GM12892 (cell line): ENCODE measurements at regions not wholly inside any gene's neighbourhood (a gene's known extent, or its start where the extent isn't known, plus 50 kb on each side); places are given as distances from the start of the nearest gene placed in this dataset.

Experiments used
- POLR2A ChIP-seq: IDR thresholded peaks from 2 replicates; pipeline ENCODE4 v1.6.1; 2011; ENCODE audit warnings: low read depth, low read length, control low read depth
- POLR2AphosphoS5 ChIP-seq: IDR thresholded peaks from 2 replicates; pipeline ENCODE4 v1.6.1; 2011; ENCODE audit warnings: low read depth, low read length, control low read depth
- TAF1 ChIP-seq: IDR thresholded peaks from 2 replicates; pipeline ENCODE4 v1.6.1; 2011; ENCODE audit warnings: low read depth, mild to moderate bottlenecking, control low read depth, low read length, borderline replicate concordance

DNA sequence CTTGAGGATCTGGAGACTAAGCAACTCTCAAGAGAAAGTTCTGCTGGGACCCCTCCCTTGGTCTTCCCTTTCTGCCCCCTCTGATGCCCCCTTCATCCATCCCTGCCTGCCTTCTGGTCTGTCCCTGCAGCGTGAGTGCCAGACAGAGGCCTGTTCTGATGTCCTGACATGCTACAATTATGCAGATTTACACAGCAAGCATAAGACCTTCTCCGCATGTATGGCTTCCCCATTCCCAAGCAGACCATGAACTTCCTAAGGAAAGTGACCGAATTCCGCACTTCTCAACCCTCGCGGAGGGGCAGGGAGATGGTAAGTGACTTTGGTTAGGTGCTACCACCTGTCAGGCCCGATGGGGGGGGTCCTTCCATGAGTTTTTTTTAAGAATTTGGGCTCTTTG, 150.1 kb upstream of the SDK2 start:
- no peak for TF ChIP-seq POLR2AphosphoS5
- TF ChIP-seq POLR2A = no peak
- no peak for TF ChIP-seq TAF1
